ENCODE measurements at regions not wholly inside any gene's neighbourhood (a gene's known extent, or its start where the extent isn't known, plus 50 kb on each side); places are given as distances from the start of the nearest gene placed in this dataset.

- Histone ChIP-seq H3K27ac (no peak overlapping the region), H3K27me3 (peaks cover 0 to 10% (median 0%) of the 10 kb centered on the region in 4 donors), H3K9me3 (no peaks in the 10 kb centered on the region), H3K36me3 (no peaks in the 10 kb centered on the region), H3K4me1 (peaks cover 3 to 15% (median 4%) of the 10 kb centered on the region in 3 donors), H3K4me3 (no peak overlapping the region)
- DNase-seq, result no peak
- TF ChIP-seq CTCF (IDR thresholded peaks at IDR 0.05), result no peak
- TF ChIP-seq POLR2A (IDR thresholded peaks at IDR 0.05), result no peak
- intact Hi-C loops (cut with DNase I), result no loop called here
- 66 to 74% methylated on average over 3 of the region's 3 CpGs for WGBS, 2 donors
These were observed 330.9 kb downstream of the RRAGC start for GRCh38 chr1:38528623-38529022.

GRCh38 chr1:38527373-38527966 is 332.1 kb downstream of the RRAGC start:
- WGBS, 2 donors, result 18 to 57% methylated on average over 5 to 6 of the region's 6 CpGs
- no peak for DNase-seq
- Histone ChIP-seq H3K27me3 (peaks cover 0 to 12% (median 0%) of the 10 kb centered on the region in 4 donors), H3K36me3 (no peaks in the 10 kb centered on the region), H3K9me3 (no peaks in the 10 kb centered on the region), H3K27ac (peak overlapping the region; percentile 41 to 65 (median 53)), H3K4me1 (peaks cover 3 to 15% (median 4%) of the 10 kb centered on the region in 3 donors), H3K4me3 (peak overlapping the region; percentile 2 to 51 (median 33))
- intact Hi-C loops (cut with DNase I), result no loop called here
- TF ChIP-seq CTCF (IDR thresholded peaks at IDR 0.05) (peak in 4 of 6 experiments; percentile 12 to 54 (median 39)), POLR2A (IDR thresholded peaks at IDR 0.05) (no peak)

GRCh38 chr1:38526046-38526445 is 333.5 kb downstream of the RRAGC start:
- H3K36me3 ChIP-seq, result no peaks in the 10 kb centered on the region
- no peak overlapping the region for H3K4me3 ChIP-seq
- 69 to 84% methylated on average over 7 of the region's 7 CpGs for WGBS, 2 donors
- TF ChIP-seq CTCF (IDR thresholded peaks at IDR 0.05) (no peak), POLR2A (IDR thresholded peaks at IDR 0.05) (no peak)
- no peaks in the 10 kb centered on the region for H3K9me3 ChIP-seq
- peaks cover 3 to 15% (median 4%) of the 10 kb centered on the region in 3 donors for H3K4me1 ChIP-seq
- DNase-seq, result no peak
- H3K27me3 ChIP-seq, result peaks cover 0 to 12% (median 0%) of the 10 kb centered on the region in 4 donors
- intact Hi-C loops (cut with DNase I), result no loop called here
- H3K27ac ChIP-seq, result no peak overlapping the region

- no peak for DNase-seq
- Histone ChIP-seq H3K9me3 (no peaks in the 10 kb centered on the region), H3K36me3 (no peaks in the 10 kb centered on the region), H3K27me3 (peaks cover 0 to 12% (median 0%) of the 10 kb centered on the region in 4 donors), H3K4me3 (no peak overlapping the region), H3K27ac (no peak overlapping the region), H3K4me1 (peaks cover 3 to 15% (median 4%) of the 10 kb centered on the region in 3 donors)
- no peak for TF ChIP-seq CTCF (IDR thresholded peaks at IDR 0.05)
- no peak for TF ChIP-seq POLR2A (IDR thresholded peaks at IDR 0.05)
- WGBS, 2 donors, result 86 to 94% methylated on average over 4 of the region's 4 CpGs
- intact Hi-C loops (cut with DNase I), result no loop called here
These were observed 334.1 kb downstream of the RRAGC start for GRCh38 chr1:38525343-38526043.

GRCh38 chr1:38524025-38524641 is 335.4 kb downstream of the RRAGC start:
- TF ChIP-seq CTCF (IDR thresholded peaks at IDR 0.05), result no peak
- WGBS, 2 donors, result 87 to 89% methylated on average over 8 of the region's 8 CpGs
- Histone ChIP-seq H3K27me3 (peaks cover 0 to 12% (median 0%) of the 10 kb centered on the region in 4 donors), H3K9me3 (no peaks in the 10 kb centered on the region), H3K4me1 (peaks cover 3 to 15% (median 4%) of the 10 kb centered on the region in 3 donors), H3K4me3 (no peak overlapping the region), H3K36me3 (no peaks in the 10 kb centered on the region), H3K27ac (no peak overlapping the region)
- intact Hi-C loops (cut with DNase I), result no loop called here
- no peak for DNase-seq
